SHP77 (cell line): ENCODE measurements at regions not wholly inside any gene's neighbourhood (a gene's known extent, or its start where the extent isn't known, plus 50 kb on each side); places are given as distances from the start of the nearest gene placed in this dataset.
A peak's percentile ranks its signal among the peaks of the same experiment; 100 is the strongest.

ENCODE experiments used
- DNase-seq, 2 experiments: peaks; one replicate each; lab custom pipeline; 2025; lab: John Stamatoyannopoulos, UW

- DNase-seq = no peak
These were observed 364.5 kb upstream of the MAD2L1 start for GRCh38 chr4:120431180-120431579.

GRCh38 chr4:120418146-120418545, 351.5 kb upstream of the MAD2L1 start:
- no peak for DNase-seq

- DNase-seq = no peak
These were observed 349.2 kb upstream of the MAD2L1 start for GRCh38 chr4:120415896-120416295.

- DNase-seq = no peak
These were observed 340.3 kb upstream of the MAD2L1 start for GRCh38 chr4:120406960-120407359.

GRCh38 chr4:120403296-120403695, 336.6 kb upstream of the MAD2L1 start:
- no peak for DNase-seq

- no peak for DNase-seq
These were observed 333.8 kb upstream of the MAD2L1 start for GRCh38 chr4:120400441-120400840.

GRCh38 chr4:120399826-120400225, 333.2 kb upstream of the MAD2L1 start:
- DNase-seq = no peak

- DNase-seq = no peak
These were observed 329.1 kb upstream of the MAD2L1 start for GRCh38 chr4:120395746-120396145.

- DNase-seq = no peak
These were observed 289.2 kb upstream of the MAD2L1 start for GRCh38 chr4:120355881-120356280.

GRCh38 chr4:120354381-120354780, 287.7 kb upstream of the MAD2L1 start:
- no peak for DNase-seq

GRCh38 chr4:120353235-120353634, 286.6 kb upstream of the MAD2L1 start:
- DNase-seq = no peak

GRCh38 chr4:120352739-120353138, 286.1 kb upstream of the MAD2L1 start:
- DNase-seq = no peak

- no peak for DNase-seq
These were observed 282.3 kb upstream of the MAD2L1 start for GRCh38 chr4:120348948-120349347.

GRCh38 chr4:120348521-120348920, 281.9 kb upstream of the MAD2L1 start:
- no peak for DNase-seq

GRCh38 chr4:120331486-120332370, 265.1 kb upstream of the MAD2L1 start:
- DNase-seq = peak; percentile 0 to 5

GRCh38 chr4:120329386-120329785, 262.7 kb upstream of the MAD2L1 start:
- no peak for DNase-seq

- no peak for DNase-seq
These were observed 260.6 kb upstream of the MAD2L1 start for GRCh38 chr4:120327276-120327675.

GRCh38 chr4:120319046-120319767, 252.6 kb upstream of the MAD2L1 start:
- DNase-seq = no peak

- no peak for DNase-seq
These were observed 251.7 kb upstream of the MAD2L1 start for GRCh38 chr4:120318196-120318846.

GRCh38 chr4:120317713-120318112, 251.1 kb upstream of the MAD2L1 start:
- no peak for DNase-seq

GRCh38 chr4:120316416-120316815, 249.8 kb upstream of the MAD2L1 start:
- no peak for DNase-seq

GRCh38 chr4:120314969-120315368, 248.3 kb upstream of the MAD2L1 start:
- DNase-seq = no peak

- no peak for DNase-seq
These were observed 238.2 kb upstream of the MAD2L1 start for GRCh38 chr4:120304801-120305200.
